ENCODE measurements at regions not wholly inside any gene's neighbourhood (a gene's known extent, or its start where the extent isn't known, plus 50 kb on each side); places are given as distances from the start of the nearest gene placed in this dataset.
"Not testable (repeated sequence)": the region's sequence is repeated elsewhere in the genome, so short reads cannot be mapped to it uniquely, and the experiment has no call there.

DNA sequence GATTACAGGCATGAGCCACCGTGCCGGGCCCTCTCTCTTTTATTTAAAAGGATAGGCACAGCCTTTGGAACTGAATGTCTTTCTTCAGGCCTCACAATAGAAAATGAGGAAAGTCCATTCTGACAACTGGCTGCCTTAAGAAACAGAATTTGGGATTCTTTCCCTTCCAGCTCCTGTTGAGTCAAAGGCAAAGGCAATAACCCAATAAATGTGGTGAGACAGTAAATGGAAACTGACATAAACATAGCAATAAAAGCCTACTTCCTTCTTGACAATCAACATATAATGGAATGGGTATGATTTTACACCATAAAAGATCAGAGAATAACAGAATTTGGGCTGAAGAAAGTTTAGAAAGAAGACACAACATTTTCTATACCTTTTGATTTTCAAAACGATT is 52.7 kb upstream of the SRRM3 start:
- TF ChIP-seq, protein P1, sequence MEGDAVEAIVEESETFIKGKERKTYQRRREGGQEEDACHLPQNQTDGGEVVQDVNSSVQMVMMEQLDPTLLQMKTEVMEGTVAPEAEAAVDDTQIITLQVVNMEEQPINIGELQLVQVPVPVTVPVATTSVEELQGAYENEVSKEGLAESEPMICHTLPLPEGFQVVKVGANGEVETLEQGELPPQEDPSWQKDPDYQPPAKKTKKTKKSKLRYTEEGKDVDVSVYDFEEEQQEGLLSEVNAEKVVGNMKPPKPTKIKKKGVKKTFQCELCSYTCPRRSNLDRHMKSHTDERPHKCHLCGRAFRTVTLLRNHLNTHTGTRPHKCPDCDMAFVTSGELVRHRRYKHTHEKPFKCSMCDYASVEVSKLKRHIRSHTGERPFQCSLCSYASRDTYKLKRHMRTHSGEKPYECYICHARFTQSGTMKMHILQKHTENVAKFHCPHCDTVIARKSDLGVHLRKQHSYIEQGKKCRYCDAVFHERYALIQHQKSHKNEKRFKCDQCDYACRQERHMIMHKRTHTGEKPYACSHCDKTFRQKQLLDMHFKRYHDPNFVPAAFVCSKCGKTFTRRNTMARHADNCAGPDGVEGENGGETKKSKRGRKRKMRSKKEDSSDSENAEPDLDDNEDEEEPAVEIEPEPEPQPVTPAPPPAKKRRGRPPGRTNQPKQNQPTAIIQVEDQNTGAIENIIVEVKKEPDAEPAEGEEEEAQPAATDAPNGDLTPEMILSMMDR (IDR thresholded peaks at IDR 0.05), result not testable (repeated sequence)
- not testable (repeated sequence) for TF ChIP-seq POLR2A (IDR thresholded peaks at IDR 0.05)

Measured in body of pancreas (tissue), 4 donors.